ENCODE measurements at regions not wholly inside any gene's neighbourhood (a gene's known extent, or its start where the extent isn't known, plus 50 kb on each side); places are given as distances from the start of the nearest gene placed in this dataset.
"Not testable (repeated sequence)": the region's sequence is repeated elsewhere in the genome, so short reads cannot be mapped to it uniquely, and the experiment has no call there.

DNA sequence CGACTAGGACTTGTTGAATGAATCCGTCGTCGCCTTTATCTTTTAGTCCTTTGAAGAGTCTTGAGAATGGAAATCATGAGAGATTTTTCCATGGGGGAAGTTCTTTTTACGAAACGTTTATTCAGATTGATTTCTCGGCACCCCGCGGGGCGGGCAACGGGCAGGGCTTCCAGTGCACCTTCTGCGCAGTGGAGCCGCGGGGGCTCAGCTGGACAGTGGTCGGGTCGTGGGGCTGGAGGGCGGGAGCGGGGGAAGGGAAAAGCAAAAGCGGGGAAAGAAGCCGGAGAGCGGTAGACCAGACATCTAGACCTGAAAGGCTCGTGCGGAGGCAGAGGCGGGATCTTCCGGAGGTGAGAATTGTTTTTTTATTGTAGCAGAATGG, 103.0 kb downstream of the NBPF11 start:
- DNase-seq (peak; percentile 40), ATAC-seq (ENCODE audit: low read depth) (peak; percentile 18)
- H3K9me3 Mint-ChIP-seq, H3K4me1 Mint-ChIP-seq, H3K36me3 Mint-ChIP-seq, POLR2A ChIA-PET, H3K27ac Mint-ChIP-seq: not testable (repeated sequence)
- peaks cover 14% of the 10 kb centered on the region for H3K27me3 Mint-ChIP-seq
- H3K4me3 Mint-ChIP-seq, result peak overlapping the region; percentile 77

DNA sequence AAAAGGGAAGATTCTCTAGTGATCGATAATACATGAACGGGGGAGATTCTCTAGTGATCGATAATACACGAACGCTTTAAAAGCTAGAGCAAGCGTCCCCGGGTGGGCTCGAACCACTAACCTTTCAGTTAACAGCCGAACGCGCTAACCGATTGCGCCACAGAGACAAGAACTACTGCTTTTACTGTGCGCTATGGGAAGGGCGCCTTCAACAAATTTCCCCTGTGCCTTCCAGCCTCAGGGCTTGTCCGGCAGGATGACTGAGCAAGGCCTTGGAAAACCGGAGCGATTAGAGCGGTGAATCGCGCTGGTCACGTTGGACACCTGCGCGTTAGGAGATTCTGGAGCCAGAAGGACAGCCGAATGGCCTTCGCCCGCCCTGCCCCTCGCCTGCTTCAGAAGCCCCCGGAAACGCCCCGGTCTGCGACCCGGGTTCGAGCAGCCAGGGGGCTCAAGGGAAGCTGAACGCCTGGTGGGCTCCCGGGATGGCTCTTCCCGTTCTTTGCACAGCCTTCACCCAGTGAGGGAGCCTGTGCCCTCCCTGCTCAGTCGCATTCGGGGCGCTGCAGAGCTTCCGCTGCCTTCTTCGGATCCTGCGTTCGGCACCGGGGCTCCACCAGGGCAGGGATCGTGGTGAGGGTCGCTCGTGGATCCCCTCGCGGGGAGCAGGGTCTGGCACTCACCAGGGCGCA, 103.5 kb downstream of the NBPF11 start:
- peak; percentile 47 for ATAC-seq (ENCODE audit: low read depth)
- H3K36me3 Mint-ChIP-seq, result not testable (repeated sequence)

DNA sequence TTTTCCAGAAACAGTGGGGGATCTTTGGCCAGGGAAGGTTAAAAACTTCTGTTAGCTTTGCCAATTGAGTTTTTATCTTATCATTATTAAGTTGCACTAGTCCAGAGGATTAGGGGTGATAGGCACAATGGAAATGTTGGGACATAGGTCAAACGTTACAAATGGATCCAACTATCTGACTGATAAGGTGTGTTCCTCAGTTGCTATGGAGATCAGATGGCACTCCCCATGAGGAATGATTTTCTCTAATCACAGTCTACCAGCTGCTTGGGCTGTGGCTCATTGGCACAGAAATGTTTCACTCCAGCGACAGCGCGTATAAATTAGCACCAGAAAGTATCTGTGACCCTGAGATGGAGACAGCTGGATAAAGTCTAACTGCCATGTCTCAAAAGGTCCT, 106.2 kb downstream of the NBPF11 start:
- ATAC-seq (ENCODE audit: low read depth); POLR2A ChIA-PET; H3K4me1 Mint-ChIP-seq: not testable (repeated sequence)

More for the DNA sequence above, 103.5 kb downstream of the NBPF11 start:
- POLR2A ChIA-PET, result interaction anchor here (0.6 kb wide), 1 partner anchor 47 kb away, joined by 4 read pairs; no protein-coding TSS in a partner anchor
- not testable (repeated sequence) for H3K4me1 Mint-ChIP-seq, H3K27ac Mint-ChIP-seq, H3K9me3 Mint-ChIP-seq
- Mint-ChIP-seq H3K27me3 (peaks cover 14% of the 10 kb centered on the region), H3K4me3 (peak overlapping the region; percentile 78)
- DNase-seq, result peak; percentile 39

DNA sequence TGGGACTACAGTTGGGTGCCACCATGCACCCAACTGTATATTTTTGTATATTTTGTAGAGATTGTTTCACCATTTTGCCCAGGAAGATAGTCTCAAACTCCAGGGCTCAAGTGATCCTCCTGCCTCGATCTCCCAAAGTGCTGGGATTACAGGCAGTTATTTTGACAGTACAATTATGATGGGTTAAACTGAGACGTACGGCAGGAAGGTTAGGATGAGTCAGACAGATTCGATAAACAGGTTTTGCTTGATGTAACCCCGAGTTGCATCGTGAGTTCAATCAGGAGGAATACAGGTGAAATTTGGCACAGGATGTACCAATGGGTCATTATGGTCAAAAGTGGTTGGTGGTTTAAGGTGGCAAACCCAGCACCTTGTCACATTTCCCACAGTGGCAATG, 107.6 kb downstream of the NBPF11 start:
- H3K27me3 Mint-ChIP-seq, result peaks cover 19% of the 10 kb centered on the region
- H3K4me1 Mint-ChIP-seq; H3K27ac Mint-ChIP-seq; H3K36me3 Mint-ChIP-seq; POLR2A ChIA-PET; ATAC-seq (ENCODE audit: low read depth); DNase-seq; H3K4me3 Mint-ChIP-seq; H3K9me3 Mint-ChIP-seq: not testable (repeated sequence)

More for the DNA sequence above, 106.2 kb downstream of the NBPF11 start:
- not testable (repeated sequence) for H3K4me3 Mint-ChIP-seq, H3K9me3 Mint-ChIP-seq, H3K36me3 Mint-ChIP-seq, H3K27ac Mint-ChIP-seq, DNase-seq
- peaks cover 19% of the 10 kb centered on the region for H3K27me3 Mint-ChIP-seq

Data from activated naive CD8-positive, alpha-beta T cell treated with anti-CD3 and anti-CD28 coated beads, Interleukin-2, amount 10 ng/mL, durations not matched to agents 7 days and 5 days (primary cell).